ENCODE measurements at regions not wholly inside any gene's neighbourhood (a gene's known extent, or its start where the extent isn't known, plus 50 kb on each side); places are given as distances from the start of the nearest gene placed in this dataset.

GRCh38 chr11:44361813-44362212, 51.9 kb upstream of the ALX4 start:
- BruUV-seq (replicated peaks): no TSS peak
- Mint-ChIP-seq H3K4me1 (ENCODE audit: low read depth, unreplicated experiment) (no peaks in the 10 kb centered on the region), H3K27me3 (ENCODE audit: unreplicated experiment) (peaks cover 65% of the 10 kb centered on the region), H3K27ac (ENCODE audit: unreplicated experiment) (no peak overlapping the region), H3K4me3 (ENCODE audit: low read depth, unreplicated experiment) (no peak overlapping the region), H3K9me3 (ENCODE audit: low read depth, unreplicated experiment) (no peaks in the 10 kb centered on the region), H3K36me3 (ENCODE audit: insufficient read depth, unreplicated experiment) (no peaks in the 10 kb centered on the region)
- CTCF ChIA-PET: no interaction called here
- TF ChIP-seq, protein P1, sequence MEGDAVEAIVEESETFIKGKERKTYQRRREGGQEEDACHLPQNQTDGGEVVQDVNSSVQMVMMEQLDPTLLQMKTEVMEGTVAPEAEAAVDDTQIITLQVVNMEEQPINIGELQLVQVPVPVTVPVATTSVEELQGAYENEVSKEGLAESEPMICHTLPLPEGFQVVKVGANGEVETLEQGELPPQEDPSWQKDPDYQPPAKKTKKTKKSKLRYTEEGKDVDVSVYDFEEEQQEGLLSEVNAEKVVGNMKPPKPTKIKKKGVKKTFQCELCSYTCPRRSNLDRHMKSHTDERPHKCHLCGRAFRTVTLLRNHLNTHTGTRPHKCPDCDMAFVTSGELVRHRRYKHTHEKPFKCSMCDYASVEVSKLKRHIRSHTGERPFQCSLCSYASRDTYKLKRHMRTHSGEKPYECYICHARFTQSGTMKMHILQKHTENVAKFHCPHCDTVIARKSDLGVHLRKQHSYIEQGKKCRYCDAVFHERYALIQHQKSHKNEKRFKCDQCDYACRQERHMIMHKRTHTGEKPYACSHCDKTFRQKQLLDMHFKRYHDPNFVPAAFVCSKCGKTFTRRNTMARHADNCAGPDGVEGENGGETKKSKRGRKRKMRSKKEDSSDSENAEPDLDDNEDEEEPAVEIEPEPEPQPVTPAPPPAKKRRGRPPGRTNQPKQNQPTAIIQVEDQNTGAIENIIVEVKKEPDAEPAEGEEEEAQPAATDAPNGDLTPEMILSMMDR (IDR thresholded peaks at IDR 0.05; ENCODE audit: unreplicated experiment): no peak
- DNase-seq: no peak
- intact Hi-C loops (cut with micrococcal nuclease; ENCODE audit: unreplicated experiment): no loop called here

DNA sequence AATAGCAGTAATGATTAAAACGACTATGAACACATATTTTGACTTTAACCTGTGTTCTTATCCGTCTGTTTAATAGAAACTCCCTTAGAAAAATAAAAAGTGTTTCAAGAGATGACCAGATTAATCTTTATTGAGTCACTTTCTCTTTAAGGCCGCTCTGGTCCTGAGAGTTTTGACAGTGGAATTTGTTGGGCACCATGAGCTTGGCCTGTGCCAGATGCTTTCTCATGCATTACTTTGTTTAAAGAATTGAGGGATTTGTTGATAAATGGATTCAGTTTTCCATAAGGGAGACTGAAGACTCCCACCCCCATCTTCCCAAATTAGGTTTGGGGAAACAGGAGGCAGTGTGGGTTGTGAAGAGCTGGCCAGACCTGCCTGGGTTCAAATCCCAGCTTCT, 53.2 kb upstream of the ALX4 start:
- no peak for DNase-seq
- intact Hi-C loops (cut with micrococcal nuclease; ENCODE audit: unreplicated experiment): no loop called here
- TF ChIP-seq, protein P1 (IDR thresholded peaks at IDR 0.05; ENCODE audit: unreplicated experiment): no peak
- Mint-ChIP-seq H3K27ac (ENCODE audit: unreplicated experiment) (no peak overlapping the region), H3K9me3 (ENCODE audit: low read depth, unreplicated experiment) (no peaks in the 10 kb centered on the region), H3K4me3 (ENCODE audit: low read depth, unreplicated experiment) (no peak overlapping the region), H3K4me1 (ENCODE audit: low read depth, unreplicated experiment) (no peaks in the 10 kb centered on the region), H3K27me3 (ENCODE audit: unreplicated experiment) (peaks cover 73% of the 10 kb centered on the region), H3K36me3 (ENCODE audit: insufficient read depth, unreplicated experiment) (no peaks in the 10 kb centered on the region)
- BruUV-seq (replicated peaks): no TSS peak
- CTCF ChIA-PET: interaction anchor here (0.5 to 1.3 kb wide), 2 partner anchors 8 to 178 kb away, joined by 3 read pairs; no protein-coding TSS in a partner anchor

DNA sequence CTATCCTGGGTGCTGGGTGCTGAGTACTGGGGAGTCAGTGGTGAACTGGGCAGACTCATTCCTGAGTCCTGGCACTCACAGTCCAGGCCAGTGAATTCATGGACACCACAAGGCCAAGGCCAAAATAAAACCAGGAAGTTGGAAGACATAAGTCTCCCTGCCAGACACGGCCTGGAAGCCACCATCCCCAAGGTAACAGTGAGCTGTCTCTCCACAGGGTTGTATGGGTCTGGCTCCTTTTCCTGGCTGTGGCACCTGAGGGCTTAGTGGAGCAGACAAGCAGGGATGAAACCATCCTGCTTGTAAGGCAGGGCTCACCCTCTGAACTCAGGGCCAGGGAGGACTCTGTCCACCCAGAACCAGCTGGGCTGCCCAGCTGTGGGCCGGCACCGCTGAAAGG, 54.7 kb upstream of the ALX4 start:
- TF ChIP-seq, protein P1 (IDR thresholded peaks at IDR 0.05; ENCODE audit: unreplicated experiment): no peak
- CTCF ChIA-PET: no interaction called here
- Mint-ChIP-seq H3K27me3 (ENCODE audit: unreplicated experiment) (peaks cover 73% of the 10 kb centered on the region), H3K27ac (ENCODE audit: unreplicated experiment) (no peak overlapping the region), H3K36me3 (ENCODE audit: insufficient read depth, unreplicated experiment) (no peaks in the 10 kb centered on the region), H3K9me3 (ENCODE audit: low read depth, unreplicated experiment) (no peaks in the 10 kb centered on the region), H3K4me1 (ENCODE audit: low read depth, unreplicated experiment) (no peaks in the 10 kb centered on the region), H3K4me3 (ENCODE audit: low read depth, unreplicated experiment) (no peak overlapping the region)
- intact Hi-C loops (cut with micrococcal nuclease; ENCODE audit: unreplicated experiment): no loop called here
- DNase-seq: no peak
- no TSS peak for BruUV-seq (replicated peaks)

GRCh38 chr11:44365616-44366015, 55.7 kb upstream of the ALX4 start:
- Mint-ChIP-seq H3K27ac (ENCODE audit: unreplicated experiment) (no peak overlapping the region), H3K4me1 (ENCODE audit: low read depth, unreplicated experiment) (no peaks in the 10 kb centered on the region), H3K4me3 (ENCODE audit: low read depth, unreplicated experiment) (no peak overlapping the region), H3K9me3 (ENCODE audit: low read depth, unreplicated experiment) (no peaks in the 10 kb centered on the region), H3K36me3 (ENCODE audit: insufficient read depth, unreplicated experiment) (no peaks in the 10 kb centered on the region), H3K27me3 (ENCODE audit: unreplicated experiment) (peaks cover 76% of the 10 kb centered on the region)
- TF ChIP-seq, protein P1 (IDR thresholded peaks at IDR 0.05; ENCODE audit: unreplicated experiment): no peak
- CTCF ChIA-PET: no interaction called here
- no TSS peak for BruUV-seq (replicated peaks)
- intact Hi-C loops (cut with micrococcal nuclease; ENCODE audit: unreplicated experiment): no loop called here
- no peak for DNase-seq
